Liver (tissue), 8 donors: ENCODE measurements at regions not wholly inside any gene's neighbourhood (a gene's known extent, or its start where the extent isn't known, plus 50 kb on each side); places are given as distances from the start of the nearest gene placed in this dataset.

Source experiments
- DNase-seq: peaks from one replicate; pipeline ENCODE4 v3.0.0-alpha.2; 2017; ENCODE audit warnings: low spot score
- H3K27ac ChIP-seq, 2 donors: one replicate each; pipeline ENCODE4 v1.7.0; 2013; ENCODE audit warnings: inconsistent platforms in 2 of 2, low read length in 2 of 2, control low read depth in 1 of 2, low read depth in 1 of 2, mild to moderate bottlenecking in 1 of 2
- H3K27me3 ChIP-seq, 4 donors: one replicate each; pipeline versions ENCODE4 v1.6.1 to v1.7.0; 2013; ENCODE audit warnings: low read length in 3 of 4, inconsistent platforms in 1 of 4, mild to moderate bottlenecking in 1 of 4, moderate library complexity in 1 of 4; ENCODE audit not compliant: control insufficient read depth in 4 of 4, insufficient read depth in 4 of 4
- H3K36me3 ChIP-seq, 4 donors: one replicate each; pipeline versions ENCODE4 v1.6.1 to v1.7.0; 2013; ENCODE audit warnings: low read length in 3 of 4, mild to moderate bottlenecking in 3 of 4, low read depth in 1 of 4, moderate library complexity in 1 of 4; ENCODE audit not compliant: control insufficient read depth in 4 of 4, insufficient read depth in 3 of 4
- H3K4me1 ChIP-seq, 4 donors: one replicate each; pipeline versions ENCODE4 v1.6.1 to v1.7.0; 2013; ENCODE audit warnings: low read length in 3 of 4, mild to moderate bottlenecking in 3 of 4, moderate library complexity in 1 of 4; ENCODE audit not compliant: control insufficient read depth in 4 of 4, insufficient read depth in 4 of 4
- H3K4me3 ChIP-seq, 3 donors: one replicate each; pipeline versions ENCODE4 v1.6.1 to v1.7.0; 2013; ENCODE audit warnings: low read length in 3 of 3, control low read depth in 1 of 3, low read depth in 1 of 3, mild to moderate bottlenecking in 1 of 3
- H3K9ac ChIP-seq, 2 donors: one replicate each; pipeline ENCODE4 v1.7.0; 2013; ENCODE audit warnings: low read length in 2 of 2, mild to moderate bottlenecking in 2 of 2, moderate library complexity in 2 of 2, control low read depth in 1 of 2, low read depth in 1 of 2
- H3K9me3 ChIP-seq, 4 donors: one replicate each; pipeline versions ENCODE4 v1.6.1 to v1.7.0; 2013; ENCODE audit warnings: low read length in 3 of 4; ENCODE audit not compliant: control insufficient read depth in 4 of 4
- ATF3 ChIP-seq: IDR thresholded peaks from 2 replicates; pipeline ENCODE4 v1.6.1; 2016; ENCODE audit warnings: antibody characterized with exemption
- EGR1 ChIP-seq, 2 donors: IDR thresholded peaks; 2 replicates each; pipeline ENCODE4 v1.6.1; 2016 to 2018; ENCODE audit warnings: antibody characterized with exemption in 2 of 2, low read depth in 2 of 2
- FOXA1 ChIP-seq: IDR thresholded peaks from 2 replicates; pipeline ENCODE4 v1.6.1; 2016; ENCODE audit warnings: antibody characterized with exemption
- FOXA2 ChIP-seq: IDR thresholded peaks from 2 replicates; pipeline ENCODE4 v1.6.1; 2016; ENCODE audit warnings: antibody characterized with exemption
- GABPA ChIP-seq, 2 donors: IDR thresholded peaks in 1 of 2; conservative IDR thresholded peaks in 1 of 2; 2 replicates each; pipeline ENCODE4 v1.6.1; 2016; ENCODE audit warnings: antibody characterized with exemption in 2 of 2, mild to moderate bottlenecking in 1 of 2, moderate library complexity in 1 of 2
- HNF4A ChIP-seq, 2 donors: conservative IDR thresholded peaks; 2 replicates each; pipeline ENCODE4 v1.6.1; 2016; ENCODE audit warnings: antibody characterized with exemption in 2 of 2, mild to moderate bottlenecking in 2 of 2
- HNF4G ChIP-seq: IDR thresholded peaks from 2 replicates; pipeline ENCODE4 v1.6.1; 2016; ENCODE audit warnings: antibody characterized with exemption
- JUND ChIP-seq, 2 donors: IDR thresholded peaks; 2 replicates each; pipeline ENCODE4 v1.6.1; 2016; ENCODE audit warnings: antibody characterized with exemption in 2 of 2
- MAX ChIP-seq: IDR thresholded peaks from 2 replicates; pipeline ENCODE4 v1.6.1; 2016; ENCODE audit warnings: antibody characterized with exemption
- NR2F2 ChIP-seq: IDR thresholded peaks from 2 replicates; pipeline ENCODE4 v1.6.1; 2016; ENCODE audit warnings: antibody characterized with exemption
- RAD21 ChIP-seq, 2 donors: IDR thresholded peaks; 2 replicates each; pipeline ENCODE4 v1.6.1; 2016; ENCODE audit warnings: antibody characterized with exemption in 2 of 2, mild to moderate bottlenecking in 2 of 2
- REST ChIP-seq: IDR thresholded peaks from 2 replicates; pipeline ENCODE4 v1.6.1; 2016; ENCODE audit warnings: antibody characterized with exemption, mild to moderate bottlenecking
- RXRA ChIP-seq, 2 donors: IDR thresholded peaks; 2 replicates each; pipeline ENCODE4 v1.6.1; 2017 to 2018; ENCODE audit warnings: antibody characterized with exemption in 2 of 2, mild to moderate bottlenecking in 1 of 2
- SP1 ChIP-seq: IDR thresholded peaks from 2 replicates; pipeline ENCODE4 v1.6.1; 2018; ENCODE audit warnings: antibody characterized with exemption, mild to moderate bottlenecking
- TAF1 ChIP-seq: conservative IDR thresholded peaks from 2 replicates; pipeline ENCODE4 v1.6.1; 2016; ENCODE audit warnings: antibody characterized with exemption, mild to moderate bottlenecking
- YY1 ChIP-seq: IDR thresholded peaks from 2 replicates; pipeline ENCODE4 v1.6.1; 2016; ENCODE audit warnings: antibody characterized with exemption, mild to moderate bottlenecking
- ZBTB33 ChIP-seq: IDR thresholded peaks from 2 replicates; pipeline ENCODE4 v1.6.1; 2016; ENCODE audit warnings: antibody characterized with exemption
- WGBS: extraction: QIAGEN DNeasy Blood & Tissue Kit; methylation state at CpG from one replicate; pipeline ENCODE4 v1.1.7; 2013; 5-methylcytosine and 5-hydroxymethylcytosine counted together
- TF ChIP-seq, protein P1 (sequence below): fragments of 150-350 bp; IDR thresholded peaks from 2 replicates; pipeline ENCODE4 v1.5.1; 2017; ENCODE audit warnings: improper control_type of control experiment, low read depth, low read length; ENCODE audit not compliant: missing input control
- donor health status: healthy.
- donor health status: healthy.
- donor health status: healthy.
- donor health status: healthy.
- donor health status: healthy.

DNA sequence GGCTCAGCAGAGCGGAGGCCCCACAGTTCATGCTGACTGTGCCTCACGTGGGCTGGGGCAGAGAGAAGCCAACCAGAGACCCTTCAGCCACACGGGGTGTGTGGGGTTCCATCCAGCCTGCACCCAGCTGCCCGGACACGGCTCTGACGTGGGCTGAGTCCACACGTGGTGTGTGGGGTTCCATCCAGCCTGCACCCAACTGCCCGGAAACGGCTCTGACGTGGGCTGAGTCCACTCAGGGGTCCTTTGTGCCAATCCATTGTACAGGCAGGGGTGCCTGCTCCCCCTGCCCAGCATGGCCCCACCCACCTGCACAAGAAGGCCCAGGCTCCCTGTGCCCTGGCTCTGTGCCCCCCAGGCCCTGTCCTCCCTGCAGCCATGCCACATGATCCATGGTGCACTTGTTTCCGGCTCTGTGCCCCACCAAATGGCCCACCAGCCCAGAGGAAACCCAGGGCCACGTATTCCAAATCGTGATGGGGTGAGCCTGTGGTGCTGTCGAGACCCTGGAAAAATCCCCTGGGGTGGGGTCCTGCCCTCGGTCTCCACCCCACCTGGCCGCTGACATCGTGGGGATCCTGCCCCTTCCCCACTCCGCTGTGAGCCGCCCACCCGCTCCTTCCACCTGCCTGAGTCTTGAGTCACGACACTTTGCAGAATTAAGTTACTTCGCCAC is 99.3 kb upstream of the SFSWAP start:
- no peak overlapping the region for H3K4me3 ChIP-seq
- H3K9me3 ChIP-seq: no peaks in the 10 kb centered on the region
- TF ChIP-seq YY1 (no peak), EGR1 (IDR thresholded peaks at IDR 0.05; ENCODE audit: low read depth in 2 of 2) (no peak), SP1 (no peak), GABPA (IDR thresholded peaks at IDR 0.05 in 1 of 2, conservative IDR thresholded peaks at IDR 0.05 in 1 of 2) (no peak), MAX (no peak), RAD21 (IDR thresholded peaks at IDR 0.05) (no peak), NR2F2 (no peak), FOXA1 (no peak), HNF4A (conservative IDR thresholded peaks at IDR 0.05) (no peak), REST (no peak), ZBTB33 (no peak), HNF4G (no peak), JUND (IDR thresholded peaks at IDR 0.05) (no peak), RXRA (IDR thresholded peaks at IDR 0.05) (no peak), FOXA2 (no peak), TAF1 (no peak), ATF3 (no peak)
- TF ChIP-seq, protein P1, sequence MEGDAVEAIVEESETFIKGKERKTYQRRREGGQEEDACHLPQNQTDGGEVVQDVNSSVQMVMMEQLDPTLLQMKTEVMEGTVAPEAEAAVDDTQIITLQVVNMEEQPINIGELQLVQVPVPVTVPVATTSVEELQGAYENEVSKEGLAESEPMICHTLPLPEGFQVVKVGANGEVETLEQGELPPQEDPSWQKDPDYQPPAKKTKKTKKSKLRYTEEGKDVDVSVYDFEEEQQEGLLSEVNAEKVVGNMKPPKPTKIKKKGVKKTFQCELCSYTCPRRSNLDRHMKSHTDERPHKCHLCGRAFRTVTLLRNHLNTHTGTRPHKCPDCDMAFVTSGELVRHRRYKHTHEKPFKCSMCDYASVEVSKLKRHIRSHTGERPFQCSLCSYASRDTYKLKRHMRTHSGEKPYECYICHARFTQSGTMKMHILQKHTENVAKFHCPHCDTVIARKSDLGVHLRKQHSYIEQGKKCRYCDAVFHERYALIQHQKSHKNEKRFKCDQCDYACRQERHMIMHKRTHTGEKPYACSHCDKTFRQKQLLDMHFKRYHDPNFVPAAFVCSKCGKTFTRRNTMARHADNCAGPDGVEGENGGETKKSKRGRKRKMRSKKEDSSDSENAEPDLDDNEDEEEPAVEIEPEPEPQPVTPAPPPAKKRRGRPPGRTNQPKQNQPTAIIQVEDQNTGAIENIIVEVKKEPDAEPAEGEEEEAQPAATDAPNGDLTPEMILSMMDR: no peak
- WGBS: 85% methylated on average over 22 of the region's 22 CpGs
- no peak overlapping the region for H3K9ac ChIP-seq
- no peak overlapping the region for H3K27ac ChIP-seq
- H3K27me3 ChIP-seq: peaks cover 0 to 2% (median 0%) of the 10 kb centered on the region in 4 donors
- no peaks in the 10 kb centered on the region for H3K4me1 ChIP-seq
- no peak for DNase-seq
- no peaks in the 10 kb centered on the region for H3K36me3 ChIP-seq
